Epithelial cell of esophagus (primary cell): ENCODE measurements at regions not wholly inside any gene's neighbourhood (a gene's known extent, or its start where the extent isn't known, plus 50 kb on each side); places are given as distances from the start of the nearest gene placed in this dataset.
"Not testable (repeated sequence)": the region's sequence is repeated elsewhere in the genome, so short reads cannot be mapped to it uniquely, and the experiment has no call there.

Source experiments
- DNase-seq: peaks from one replicate; pipeline ENCODE4 v3.0.0; 2010; ENCODE audit warnings: low read depth
- H3K4me3 ChIP-seq: 2 replicates; pipeline ENCODE4 v1.5.1; 2011; ENCODE audit warnings: mild to moderate bottlenecking, low read length, control low read depth
- CTCF ChIP-seq: IDR thresholded peaks from 2 replicates; pipeline ENCODE4 v1.5.1; 2011; ENCODE audit warnings: low read depth, mild to moderate bottlenecking, low read length, control low read depth, inconsistent platforms; ENCODE audit not compliant: insufficient read depth; ENCODE audit errors: missing control alignments

GRCh38 chr12:17284873-17285272 is 678.9 kb upstream of the LMO3 start:
- no peak for TF ChIP-seq CTCF
- no peak for DNase-seq
- H3K4me3 ChIP-seq: no peak overlapping the region

GRCh38 chr12:17283563-17283962 is 677.6 kb upstream of the LMO3 start:
- H3K4me3 ChIP-seq: no peak overlapping the region
- TF ChIP-seq CTCF: no peak
- DNase-seq: no peak

- not testable (repeated sequence) for H3K4me3 ChIP-seq
These were observed 676.2 kb upstream of the LMO3 start for GRCh38 chr12:17282169-17282568.

GRCh38 chr12:17278946-17279345 is 673.0 kb upstream of the LMO3 start:
- TF ChIP-seq CTCF: peak; percentile 48
- H3K4me3 ChIP-seq: no peak overlapping the region
- DNase-seq: peak; percentile 19

More at GRCh38 chr12:17282169-17282568, 676.2 kb upstream of the LMO3 start:
- not testable (repeated sequence) for DNase-seq

GRCh38 chr12:17276196-17276595 is 670.2 kb upstream of the LMO3 start:
- H3K4me3 ChIP-seq: no peak overlapping the region
- no peak for DNase-seq
- TF ChIP-seq CTCF: no peak

- no peak for DNase-seq
- no peak for TF ChIP-seq CTCF
- no peak overlapping the region for H3K4me3 ChIP-seq
These were observed 660.9 kb upstream of the LMO3 start for GRCh38 chr12:17266856-17267255.

GRCh38 chr12:17264603-17265002 is 658.6 kb upstream of the LMO3 start:
- DNase-seq: no peak
- H3K4me3 ChIP-seq: no peak overlapping the region
- no peak for TF ChIP-seq CTCF

GRCh38 chr12:17239874-17240273 is 633.9 kb upstream of the LMO3 start:
- TF ChIP-seq CTCF: no peak
- H3K4me3 ChIP-seq: no peak overlapping the region
- DNase-seq: no peak
